SK-N-SH (cell line): ENCODE measurements at regions not wholly inside any gene's neighbourhood (a gene's known extent, or its start where the extent isn't known, plus 50 kb on each side); places are given as distances from the start of the nearest gene placed in this dataset.

Experiments
- CTCF ChIA-PET: fragments of 300-600, 350-600 bp; formaldehyde crosslinking; extraction: SDS; loops from one replicate; lab custom pipeline; 2021; lab: Yijun Ruan, JAX
- POLR2A ChIA-PET: fragments of 350-600 bp; sonication (Branson Sonifier 250); formaldehyde crosslinking; extraction: SDS; loops from one replicate; lab custom pipeline; 2020; ENCODE audit warnings: antibody characterized with exemption, inconsistent platforms; lab: Yijun Ruan, JAX
- DNase-seq: peaks from one replicate; pipeline ENCODE4 v3.0.0; 2012
- H2AFZ ChIP-seq: fragments of 200-600 bp; sonication (generic); 2 replicates; pipeline ENCODE4 v1.8.1; 2016; ENCODE audit warnings: antibody characterized with exemption, mild to moderate bottlenecking, low read depth
- H3F3A ChIP-seq: fragments of 200-600 bp; sonication (generic); replicated peaks from 2 replicates; pipeline ENCODE3; 2016; ENCODE audit warnings: antibody characterized with exemption, mild to moderate bottlenecking; ENCODE audit not compliant: insufficient read depth
- H3K27ac ChIP-seq, 2 experiments: fragments of 200-500 bp in 1 of 2; fragments of 200-600 bp in 1 of 2; sonication (Bioruptor generic) in 1 of 2; sonication (generic), shearing (Covaris generic) in 1 of 2; 2 replicates each; pipeline versions ENCODE4 v1.5.1 to v1.6.1; 2014 to 2016; ENCODE audit warnings: low read depth in 2 of 2, inconsistent platforms in 1 of 2, low read length in 1 of 2, mild to moderate bottlenecking in 1 of 2, mixed read lengths in 1 of 2
- H3K27me3 ChIP-seq: fragments of 200-600 bp; sonication (generic), shearing (Covaris generic); 2 replicates; pipeline ENCODE4 v1.6.1; 2016; ENCODE audit warnings: mixed run types; ENCODE audit not compliant: insufficient read depth
- H3K36me3 ChIP-seq, 2 experiments: fragments of 200-500 bp in 1 of 2; fragments of 200-600 bp in 1 of 2; sonication (Bioruptor generic) in 1 of 2; sonication (generic) in 1 of 2; replicated peaks in 1 of 2; 2 replicates each; pipeline versions ENCODE3 to v1.5.1; 2014 to 2016; ENCODE audit warnings: low read length in 1 of 2, mild to moderate bottlenecking in 1 of 2; ENCODE audit not compliant: insufficient read depth in 2 of 2, control insufficient read depth in 1 of 2
- H3K4me1 ChIP-seq, 2 experiments: fragments of 200-500 bp in 1 of 2; fragments of 200-600 bp in 1 of 2; sonication (Bioruptor generic) in 1 of 2; sonication (generic), shearing (Covaris generic) in 1 of 2; 2 replicates each; pipeline versions ENCODE4 v1.5.1 to v1.6.1; 2014 to 2016; ENCODE audit warnings: low read depth in 1 of 2, low read length in 1 of 2, mixed run types in 1 of 2; ENCODE audit not compliant: insufficient read depth in 2 of 2, control insufficient read depth in 1 of 2
- H3K4me2 ChIP-seq: fragments of 200-600 bp; sonication (generic), shearing (Covaris generic); 2 replicates; pipeline ENCODE4 v1.6.1; 2017; ENCODE audit warnings: mixed run types
- H3K4me3 ChIP-seq, 2 experiments: fragments of 200-500 bp in 1 of 2; fragments of 200-600 bp in 1 of 2; sonication (Bioruptor generic) in 1 of 2; sonication (generic), shearing (Covaris generic) in 1 of 2; 2 replicates each; pipeline versions ENCODE4 v1.5.1 to v1.8.1; 2014 to 2016; ENCODE audit warnings: low read depth in 2 of 2, inconsistent platforms in 1 of 2, low read length in 1 of 2, mild to moderate bottlenecking in 1 of 2, mixed read lengths in 1 of 2, moderate library complexity in 1 of 2
- H3K79me2 ChIP-seq: fragments of 200-600 bp; sonication (generic); 2 replicates; pipeline ENCODE4 v1.8.1; 2017; ENCODE audit warnings: mild to moderate bottlenecking; ENCODE audit not compliant: insufficient read depth
- H3K9ac ChIP-seq: fragments of 200-600 bp; sonication (generic); 2 replicates; pipeline ENCODE4 v1.6.1; 2017; ENCODE audit warnings: mixed run types
- H3K9me2 ChIP-seq: fragments of 200-600 bp; sonication (generic); 2 replicates; pipeline ENCODE4 v1.6.1; 2017; ENCODE audit warnings: mixed run types
- H3K9me3 ChIP-seq: fragments of 200-600 bp; sonication (generic); 2 replicates; pipeline ENCODE4 v1.6.1; 2017; ENCODE audit warnings: mixed run types, mild to moderate bottlenecking, moderate library complexity
- H4K20me1 ChIP-seq: fragments of 200-600 bp; sonication (generic); 2 replicates; pipeline ENCODE4 v1.6.1; 2017; ENCODE audit warnings: mild to moderate bottlenecking, mixed run types; ENCODE audit not compliant: insufficient read depth
- ELF1 ChIP-seq: IDR thresholded peaks from 2 replicates; pipeline ENCODE4 v1.4.0; 2012
- EP300 ChIP-seq, 2 experiments: IDR thresholded peaks; 2 replicates each; pipeline versions ENCODE4 v1.4.0 to v1.6.1; 2012; ENCODE audit warnings: borderline replicate concordance in 1 of 2, low read depth in 1 of 2, low read length in 1 of 2
- FOSL2 ChIP-seq: IDR thresholded peaks from 2 replicates; pipeline ENCODE4 v1.4.0; 2012; ENCODE audit warnings: low read depth, mild to moderate bottlenecking, moderate library complexity, borderline replicate concordance
- FOXJ3 ChIP-seq: sonication (generic); formaldehyde crosslinking; IDR thresholded peaks from 2 replicates; pipeline ENCODE4 v1.5.1; 2020; ENCODE audit warnings: mild to moderate bottlenecking, missing genetic modification reagents
- GATA2 ChIP-seq: sonication (generic); formaldehyde crosslinking; IDR thresholded peaks from 2 replicates; pipeline ENCODE4 v1.5.0; 2020; ENCODE audit warnings: mild to moderate bottlenecking, missing genetic modification reagents
- NFIC ChIP-seq: IDR thresholded peaks from 2 replicates; pipeline ENCODE4 v1.4.0; 2012; ENCODE audit warnings: borderline replicate concordance
- RFX5 ChIP-seq: IDR thresholded peaks from 2 replicates; pipeline ENCODE4 v1.6.1; 2012; ENCODE audit warnings: mild to moderate bottlenecking, improper control_type of control experiment, low read length
- TAF1 ChIP-seq: IDR thresholded peaks from 2 replicates; pipeline ENCODE4 v1.6.1; 2012; ENCODE audit warnings: low read depth, mild to moderate bottlenecking, low read length, moderate library complexity, borderline replicate concordance
- TCF12 ChIP-seq: IDR thresholded peaks from 2 replicates; pipeline ENCODE4 v1.4.0; 2012
- TEAD4 ChIP-seq: IDR thresholded peaks from 2 replicates; pipeline ENCODE4 v1.4.0; 2012; ENCODE audit warnings: mild to moderate bottlenecking, borderline replicate concordance; ENCODE audit not compliant: insufficient read depth
- WGBS: methylation state at CpG from one replicate; pipeline ENCODE4 v1.1.6; 2017; ENCODE audit warnings: low lambda C conversion rate; 5-methylcytosine and 5-hydroxymethylcytosine counted together
- TF ChIP-seq, protein P1 (sequence below): fragments of 200-600 bp; sonication (generic); IDR thresholded peaks from 2 replicates; pipeline ENCODE4 v1.6.1; 2017; ENCODE audit warnings: antibody characterized with exemption, mild to moderate bottlenecking, moderate library complexity
- TF ChIP-seq, protein P2 (sequence below): IDR thresholded peaks from 2 replicates; pipeline ENCODE4 v1.4.0; 2012; ENCODE audit warnings: low read depth, borderline replicate concordance
- TF ChIP-seq, protein P3 (sequence below): fragments of 150-350 bp; IDR thresholded peaks from 2 replicates; pipeline ENCODE4 v1.6.1; 2016; ENCODE audit warnings: mild to moderate bottlenecking, low read depth, low read length
- TF ChIP-seq, protein P4 (sequence below): IDR thresholded peaks from 2 replicates; pipeline ENCODE4; 2012
- TF ChIP-seq, protein P5 (sequence below): fragments of 150-350 bp; IDR thresholded peaks from 2 replicates; pipeline ENCODE4 v1.6.1; 2017; ENCODE audit warnings: antibody characterized with exemption, low read length, low read depth, borderline replicate concordance
- TF ChIP-seq, protein P6 (sequence below): IDR thresholded peaks from 2 replicates; pipeline ENCODE4 v1.4.0; 2012; ENCODE audit warnings: low read depth, borderline replicate concordance
- TF ChIP-seq, protein P7 (sequence below): IDR thresholded peaks from 2 replicates; pipeline ENCODE4 v1.4.0; 2012; ENCODE audit warnings: low read depth

DNA sequence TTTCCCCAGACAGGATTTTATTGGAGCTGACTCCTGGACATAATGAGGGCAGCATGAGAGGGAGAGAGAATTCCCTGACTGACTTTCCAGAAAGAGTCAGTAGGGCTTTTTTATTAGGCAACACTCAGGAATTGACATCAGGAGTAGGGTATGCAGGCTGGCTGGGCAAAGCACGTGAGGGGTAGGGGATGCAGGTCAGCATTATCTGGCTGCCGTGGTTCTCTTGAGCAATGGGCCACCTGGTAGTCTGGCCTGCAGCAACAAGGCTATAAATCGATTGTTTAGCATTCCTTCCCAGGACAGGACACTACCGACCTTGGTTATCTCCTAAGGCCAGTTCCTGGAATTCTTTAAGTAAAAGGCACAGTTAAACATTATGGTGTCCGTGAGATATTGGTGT is 160.8 kb upstream of the AGAP1 start:
- DNase-seq: no peak
- TF ChIP-seq, protein P1, sequence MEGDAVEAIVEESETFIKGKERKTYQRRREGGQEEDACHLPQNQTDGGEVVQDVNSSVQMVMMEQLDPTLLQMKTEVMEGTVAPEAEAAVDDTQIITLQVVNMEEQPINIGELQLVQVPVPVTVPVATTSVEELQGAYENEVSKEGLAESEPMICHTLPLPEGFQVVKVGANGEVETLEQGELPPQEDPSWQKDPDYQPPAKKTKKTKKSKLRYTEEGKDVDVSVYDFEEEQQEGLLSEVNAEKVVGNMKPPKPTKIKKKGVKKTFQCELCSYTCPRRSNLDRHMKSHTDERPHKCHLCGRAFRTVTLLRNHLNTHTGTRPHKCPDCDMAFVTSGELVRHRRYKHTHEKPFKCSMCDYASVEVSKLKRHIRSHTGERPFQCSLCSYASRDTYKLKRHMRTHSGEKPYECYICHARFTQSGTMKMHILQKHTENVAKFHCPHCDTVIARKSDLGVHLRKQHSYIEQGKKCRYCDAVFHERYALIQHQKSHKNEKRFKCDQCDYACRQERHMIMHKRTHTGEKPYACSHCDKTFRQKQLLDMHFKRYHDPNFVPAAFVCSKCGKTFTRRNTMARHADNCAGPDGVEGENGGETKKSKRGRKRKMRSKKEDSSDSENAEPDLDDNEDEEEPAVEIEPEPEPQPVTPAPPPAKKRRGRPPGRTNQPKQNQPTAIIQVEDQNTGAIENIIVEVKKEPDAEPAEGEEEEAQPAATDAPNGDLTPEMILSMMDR: no peak
- TF ChIP-seq, protein P2, sequence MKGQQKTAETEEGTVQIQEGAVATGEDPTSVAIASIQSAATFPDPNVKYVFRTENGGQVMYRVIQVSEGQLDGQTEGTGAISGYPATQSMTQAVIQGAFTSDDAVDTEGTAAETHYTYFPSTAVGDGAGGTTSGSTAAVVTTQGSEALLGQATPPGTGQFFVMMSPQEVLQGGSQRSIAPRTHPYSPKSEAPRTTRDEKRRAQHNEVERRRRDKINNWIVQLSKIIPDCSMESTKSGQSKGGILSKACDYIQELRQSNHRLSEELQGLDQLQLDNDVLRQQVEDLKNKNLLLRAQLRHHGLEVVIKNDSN: no peak
- TF ChIP-seq RFX5 (no peak), FOSL2 (no peak), EP300 (IDR thresholded peaks at IDR 0.05; ENCODE audit: borderline replicate concordance in 1 of 2, low read depth in 1 of 2, low read length in 1 of 2) (no peak), GATA2 (CRISPR knock-in tag) (no peak), TAF1 (no peak), ELF1 (no peak), NFIC (no peak), TEAD4 (no peak), FOXJ3 (CRISPR knock-in tag) (no peak), TCF12 (no peak)
- TF ChIP-seq, protein P3, sequence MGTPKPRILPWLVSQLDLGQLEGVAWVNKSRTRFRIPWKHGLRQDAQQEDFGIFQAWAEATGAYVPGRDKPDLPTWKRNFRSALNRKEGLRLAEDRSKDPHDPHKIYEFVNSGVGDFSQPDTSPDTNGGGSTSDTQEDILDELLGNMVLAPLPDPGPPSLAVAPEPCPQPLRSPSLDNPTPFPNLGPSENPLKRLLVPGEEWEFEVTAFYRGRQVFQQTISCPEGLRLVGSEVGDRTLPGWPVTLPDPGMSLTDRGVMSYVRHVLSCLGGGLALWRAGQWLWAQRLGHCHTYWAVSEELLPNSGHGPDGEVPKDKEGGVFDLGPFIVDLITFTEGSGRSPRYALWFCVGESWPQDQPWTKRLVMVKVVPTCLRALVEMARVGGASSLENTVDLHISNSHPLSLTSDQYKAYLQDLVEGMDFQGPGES: no peak
- TF ChIP-seq, protein P4, sequence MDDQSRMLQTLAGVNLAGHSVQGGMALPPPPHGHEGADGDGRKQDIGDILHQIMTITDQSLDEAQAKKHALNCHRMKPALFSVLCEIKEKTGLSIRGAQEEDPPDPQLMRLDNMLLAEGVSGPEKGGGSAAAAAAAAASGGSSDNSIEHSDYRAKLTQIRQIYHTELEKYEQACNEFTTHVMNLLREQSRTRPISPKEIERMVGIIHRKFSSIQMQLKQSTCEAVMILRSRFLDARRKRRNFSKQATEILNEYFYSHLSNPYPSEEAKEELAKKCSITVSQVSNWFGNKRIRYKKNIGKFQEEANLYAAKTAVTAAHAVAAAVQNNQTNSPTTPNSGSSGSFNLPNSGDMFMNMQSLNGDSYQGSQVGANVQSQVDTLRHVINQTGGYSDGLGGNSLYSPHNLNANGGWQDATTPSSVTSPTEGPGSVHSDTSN: no peak
- TF ChIP-seq, protein P5, sequence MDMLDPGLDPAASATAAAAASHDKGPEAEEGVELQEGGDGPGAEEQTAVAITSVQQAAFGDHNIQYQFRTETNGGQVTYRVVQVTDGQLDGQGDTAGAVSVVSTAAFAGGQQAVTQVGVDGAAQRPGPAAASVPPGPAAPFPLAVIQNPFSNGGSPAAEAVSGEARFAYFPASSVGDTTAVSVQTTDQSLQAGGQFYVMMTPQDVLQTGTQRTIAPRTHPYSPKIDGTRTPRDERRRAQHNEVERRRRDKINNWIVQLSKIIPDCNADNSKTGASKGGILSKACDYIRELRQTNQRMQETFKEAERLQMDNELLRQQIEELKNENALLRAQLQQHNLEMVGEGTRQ: no peak
- TF ChIP-seq, protein P6, sequence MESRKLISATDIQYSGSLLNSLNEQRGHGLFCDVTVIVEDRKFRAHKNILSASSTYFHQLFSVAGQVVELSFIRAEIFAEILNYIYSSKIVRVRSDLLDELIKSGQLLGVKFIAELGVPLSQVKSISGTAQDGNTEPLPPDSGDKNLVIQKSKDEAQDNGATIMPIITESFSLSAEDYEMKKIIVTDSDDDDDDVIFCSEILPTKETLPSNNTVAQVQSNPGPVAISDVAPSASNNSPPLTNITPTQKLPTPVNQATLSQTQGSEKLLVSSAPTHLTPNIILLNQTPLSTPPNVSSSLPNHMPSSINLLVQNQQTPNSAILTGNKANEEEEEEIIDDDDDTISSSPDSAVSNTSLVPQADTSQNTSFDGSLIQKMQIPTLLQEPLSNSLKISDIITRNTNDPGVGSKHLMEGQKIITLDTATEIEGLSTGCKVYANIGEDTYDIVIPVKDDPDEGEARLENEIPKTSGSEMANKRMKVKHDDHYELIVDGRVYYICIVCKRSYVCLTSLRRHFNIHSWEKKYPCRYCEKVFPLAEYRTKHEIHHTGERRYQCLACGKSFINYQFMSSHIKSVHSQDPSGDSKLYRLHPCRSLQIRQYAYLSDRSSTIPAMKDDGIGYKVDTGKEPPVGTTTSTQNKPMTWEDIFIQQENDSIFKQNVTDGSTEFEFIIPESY: no peak
- TF ChIP-seq, protein P7, sequence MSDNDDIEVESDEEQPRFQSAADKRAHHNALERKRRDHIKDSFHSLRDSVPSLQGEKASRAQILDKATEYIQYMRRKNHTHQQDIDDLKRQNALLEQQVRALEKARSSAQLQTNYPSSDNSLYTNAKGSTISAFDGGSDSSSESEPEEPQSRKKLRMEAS: no peak
- TF ChIP-seq, all 33 proteins: peak for 0

More for the DNA sequence above, 160.8 kb upstream of the AGAP1 start:
- Histone ChIP-seq H3K27me3 (no peaks in the 10 kb centered on the region; the same call in 1 of the 2 replicates), H3F3A (peaks cover 5% of the 10 kb centered on the region), H3K27ac (no peak overlapping the region), H3K4me3 (no peak overlapping the region), H3K36me3 (no peaks in the 10 kb centered on the region), H4K20me1 (no peaks in the 10 kb centered on the region), H3K4me1 (no peaks in the 10 kb centered on the region), H3K9me3 (no peaks in the 10 kb centered on the region), H2AFZ (no peak overlapping the region), H3K79me2 (no peaks in the 10 kb centered on the region), H3K9ac (no peak overlapping the region), H3K9me2 (no peaks in the 10 kb centered on the region), H3K4me2 (no peak overlapping the region)
- ChIA-PET POLR2A (no interaction called here), CTCF (no interaction called here)
- WGBS: 33% methylated on average over 5 of the region's 5 CpGs
